NCI-H146 (cell line): ENCODE measurements at regions not wholly inside any gene's neighbourhood (a gene's known extent, or its start where the extent isn't known, plus 50 kb on each side); places are given as distances from the start of the nearest gene placed in this dataset.
"Not testable (repeated sequence)": the region's sequence is repeated elsewhere in the genome, so short reads cannot be mapped to it uniquely, and the experiment has no call there.

Source experiments
- DNase-seq: peaks from one replicate; lab custom pipeline; 2025; lab: John Stamatoyannopoulos, UW

GRCh38 chr6:99668036-99668705 lies 61.5 kb downstream of the PRDM13 start:
- no peak for DNase-seq

DNA sequence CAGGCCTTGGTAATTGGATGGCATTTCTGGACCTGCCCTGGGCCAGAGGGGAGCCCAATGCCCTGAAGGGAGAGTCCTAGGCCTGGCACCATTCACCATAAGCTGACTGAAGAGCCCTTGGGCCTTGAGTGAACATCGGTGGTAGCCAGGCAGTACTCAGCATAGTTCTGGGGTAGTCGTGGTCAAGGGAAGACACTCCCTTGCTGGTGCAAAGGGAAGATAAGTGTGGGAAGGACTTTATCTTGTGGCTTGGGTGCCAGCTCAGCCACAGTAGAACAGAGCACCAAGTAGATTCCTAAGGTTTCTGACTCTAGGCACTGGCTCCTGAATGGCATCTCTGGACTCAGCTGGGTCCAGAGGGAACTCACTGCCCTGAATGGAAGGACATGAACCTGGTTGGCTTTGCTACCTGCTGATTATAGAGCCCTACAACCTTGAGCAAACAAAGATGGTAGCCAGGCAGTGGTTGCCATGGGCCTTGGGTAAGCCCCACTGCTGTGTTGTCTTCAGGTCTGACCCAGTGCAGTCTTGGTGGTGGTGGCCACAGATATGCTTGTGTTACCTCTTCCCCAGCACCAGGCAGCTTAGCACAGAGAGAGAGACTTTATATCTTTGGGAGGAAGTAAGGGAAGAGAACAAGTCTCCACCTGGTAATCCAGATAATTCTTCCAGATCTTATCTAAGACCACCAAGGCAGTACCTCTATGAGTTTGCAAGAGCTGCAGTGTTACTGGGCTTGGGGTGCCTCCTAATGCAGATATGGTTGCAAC lies 83.5 kb downstream of the PRDM13 start:
- no peak for DNase-seq

GRCh38 chr6:99702287-99702686 lies 95.7 kb downstream of the PRDM13 start:
- not testable (repeated sequence) for DNase-seq

DNA sequence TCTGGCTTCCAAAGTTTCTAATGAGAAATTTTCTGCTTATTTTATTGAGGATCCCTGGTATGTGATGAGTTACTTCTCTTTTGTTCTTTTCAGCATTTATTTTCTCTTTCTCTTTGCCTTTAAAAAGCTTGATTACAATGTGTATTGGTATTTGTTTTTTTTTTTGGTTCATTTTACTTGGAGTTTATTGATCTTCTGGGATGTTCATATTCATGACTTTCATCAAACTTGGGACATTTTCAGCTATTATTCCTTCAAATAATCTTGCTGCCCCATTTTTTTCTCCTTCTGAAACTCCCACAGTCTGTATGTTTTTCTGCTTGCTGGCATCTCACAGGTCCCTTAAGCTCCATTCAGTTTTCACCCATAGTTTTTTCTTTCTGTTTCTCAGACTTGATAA lies 102.4 kb downstream of the PRDM13 start:
- DNase-seq: no peak

DNA sequence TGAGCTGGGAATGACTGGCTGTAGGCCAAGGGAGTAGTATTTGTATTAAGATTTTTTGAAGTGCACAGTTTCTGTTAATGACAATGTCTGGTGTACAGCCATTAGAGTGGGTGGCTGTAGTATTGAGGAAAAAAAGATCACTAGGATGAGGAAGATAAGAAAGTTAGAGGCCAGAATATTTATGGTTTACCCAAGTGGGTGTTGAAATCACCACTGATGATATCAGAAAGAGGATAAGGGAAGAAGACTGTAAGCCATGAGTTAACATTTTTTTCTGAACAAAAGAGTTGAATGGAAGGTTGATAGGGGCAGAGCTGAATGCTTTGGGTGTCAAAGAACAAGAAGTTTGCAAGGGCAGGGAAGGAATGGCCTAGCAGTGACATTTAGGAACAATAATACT lies 104.7 kb downstream of the PRDM13 start:
- DNase-seq: no peak

DNA sequence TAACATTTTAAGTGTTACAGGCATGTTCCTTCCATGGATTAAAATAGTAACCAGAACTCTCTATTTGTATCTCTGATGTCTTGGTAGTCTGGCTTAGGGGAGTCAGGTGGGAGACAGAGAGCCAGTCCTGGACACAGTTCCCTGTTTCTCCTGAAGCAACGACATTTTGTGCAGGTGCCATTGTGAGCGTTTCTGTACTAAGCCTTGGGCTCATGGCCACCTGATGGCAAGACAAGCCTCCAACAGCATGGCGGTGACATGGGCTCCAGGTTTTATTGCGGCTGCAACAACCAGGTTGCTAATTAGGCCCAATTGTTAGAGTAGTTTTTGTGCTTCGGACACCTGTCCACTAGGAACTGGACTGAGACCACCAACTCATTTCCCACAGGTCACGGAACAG lies 105.3 kb downstream of the PRDM13 start:
- DNase-seq: no peak

- no peak for DNase-seq
Measured at GRCh38 chr6:99712519-99712918, 105.9 kb downstream of the PRDM13 start.

DNA sequence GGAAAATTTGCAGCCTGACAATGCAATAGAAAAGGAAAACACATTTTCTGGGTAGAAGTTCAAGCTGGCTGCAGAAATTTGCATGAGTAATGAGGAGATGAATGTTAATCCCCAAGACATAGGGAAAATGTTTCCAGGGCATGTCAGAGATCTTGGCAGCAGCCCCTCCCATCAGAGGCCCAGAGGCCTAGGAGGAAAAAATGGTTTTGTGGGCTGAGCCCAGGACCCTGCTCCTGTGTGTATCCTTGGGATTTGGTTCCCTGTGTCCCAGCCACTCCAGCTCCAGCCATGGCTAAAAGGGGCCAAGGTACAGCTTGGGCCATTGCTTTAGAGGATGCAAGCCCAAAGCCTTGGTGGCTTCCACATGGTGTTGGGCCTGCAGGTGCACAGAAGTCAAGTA lies 115.4 kb downstream of the PRDM13 start:
- not testable (repeated sequence) for DNase-seq

DNA sequence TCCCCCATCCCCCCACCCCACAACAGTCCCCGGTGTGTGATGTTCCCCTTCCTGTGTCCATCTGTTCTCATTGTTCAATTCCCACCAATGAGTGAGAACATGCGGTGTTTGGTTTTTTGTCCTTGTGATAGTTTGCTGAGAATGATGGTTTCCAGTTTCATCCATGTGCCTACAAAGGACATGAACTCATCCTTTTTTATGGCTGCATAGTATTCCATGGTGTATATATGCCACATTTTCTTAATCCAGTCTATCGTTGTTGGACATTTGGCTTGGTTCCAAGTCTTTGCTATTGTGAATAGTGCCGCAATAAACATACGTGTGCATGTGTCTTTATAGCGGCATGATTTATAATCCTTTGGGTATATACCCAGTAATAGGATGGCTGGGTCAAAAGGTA lies 123.6 kb downstream of the PRDM13 start:
- not testable (repeated sequence) for DNase-seq

DNA sequence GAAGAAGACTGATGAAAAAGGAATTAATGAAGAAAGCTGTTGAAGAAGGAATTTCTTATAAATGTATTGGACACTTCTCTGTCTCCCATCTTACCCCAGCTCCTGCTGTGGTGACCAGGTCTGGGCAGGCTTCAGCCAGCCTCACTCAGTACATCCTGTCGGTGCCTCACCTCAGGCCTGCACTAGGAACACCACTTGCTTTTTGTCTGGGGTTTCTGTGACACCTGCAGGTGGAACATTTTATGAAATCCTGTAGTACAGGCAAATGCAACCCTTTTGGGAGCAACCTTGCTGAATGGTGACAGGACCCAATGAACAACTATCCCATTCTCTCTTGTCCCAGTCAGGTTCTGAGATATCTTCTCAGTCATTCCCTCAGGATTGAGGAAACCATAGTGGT lies 129.7 kb downstream of the PRDM13 start:
- DNase-seq: peak; percentile 1

DNA sequence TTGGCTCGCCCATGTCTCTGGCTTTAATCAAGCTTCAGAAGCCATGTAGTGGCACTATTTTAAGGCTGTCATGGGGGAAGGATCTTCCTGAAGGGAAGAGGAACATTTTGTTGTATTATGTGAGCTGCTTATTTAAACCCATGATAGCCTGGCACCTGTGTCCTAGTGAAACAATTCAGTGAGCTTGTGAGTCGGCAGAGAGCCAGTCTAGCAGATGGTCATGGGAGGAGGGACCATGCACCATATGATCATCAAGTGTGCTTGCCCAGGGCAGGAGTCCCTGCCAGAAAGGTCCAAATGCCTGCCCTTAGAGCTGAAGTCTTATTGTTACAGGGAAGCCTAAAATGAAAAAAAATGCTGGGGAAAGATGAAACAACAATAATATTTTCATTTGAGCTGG lies 132.9 kb downstream of the PRDM13 start:
- no peak for DNase-seq

GRCh38 chr6:99741092-99741491 lies 134.5 kb downstream of the PRDM13 start:
- DNase-seq: no peak

DNA sequence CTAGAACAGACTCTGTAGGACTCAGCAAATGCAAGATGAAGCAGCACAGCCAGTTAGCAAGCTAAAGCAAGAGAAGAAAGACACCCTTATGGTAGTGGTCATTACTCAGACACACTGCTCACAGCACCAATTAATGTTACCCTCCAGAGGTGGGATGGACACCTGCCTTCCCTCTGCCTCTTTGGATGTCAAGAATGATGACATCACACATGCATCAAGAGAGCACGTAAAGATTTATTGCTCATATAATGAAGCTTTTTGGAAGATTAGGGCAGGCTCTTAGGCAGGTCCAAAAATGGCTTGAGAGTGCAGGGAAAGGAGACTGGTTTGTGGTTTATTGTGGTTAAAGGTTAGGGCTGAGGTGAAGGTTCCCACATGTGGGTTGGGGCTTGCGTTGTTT lies 137.0 kb downstream of the PRDM13 start:
- no peak for DNase-seq

- DNase-seq: no peak
Measured at GRCh38 chr6:99745651-99746050, 139.0 kb downstream of the PRDM13 start.

DNA sequence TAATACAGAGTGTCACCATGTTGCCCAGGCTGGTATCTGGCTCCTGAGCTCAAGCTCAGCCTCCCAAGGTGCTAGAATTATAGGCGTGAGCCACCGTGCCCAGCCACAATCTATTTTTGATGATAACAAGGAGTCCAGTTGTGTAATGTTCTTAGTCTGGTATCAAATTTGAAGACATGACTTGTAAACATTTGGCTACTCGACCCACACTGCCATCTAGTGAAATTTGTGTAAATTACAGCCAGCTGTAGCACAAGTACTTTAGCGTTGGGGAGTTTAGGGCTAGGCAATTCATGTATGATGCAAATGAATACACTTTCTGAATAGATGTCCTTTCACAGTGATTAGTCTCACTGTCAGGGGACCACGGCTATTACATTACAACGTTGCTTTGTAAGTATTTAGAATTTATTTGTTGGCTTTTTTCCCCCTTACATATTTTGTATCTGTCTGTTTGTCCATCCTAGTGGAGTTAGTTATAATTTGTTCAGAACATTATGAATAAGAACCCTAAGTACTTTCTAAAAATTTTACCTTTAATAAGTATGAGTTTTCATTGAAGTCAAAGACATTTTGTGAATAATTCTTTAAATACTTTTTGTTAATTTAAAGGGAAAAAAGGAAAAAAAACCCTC lies 139.7 kb downstream of the PRDM13 start:
- DNase-seq: peak; percentile 55

DNA sequence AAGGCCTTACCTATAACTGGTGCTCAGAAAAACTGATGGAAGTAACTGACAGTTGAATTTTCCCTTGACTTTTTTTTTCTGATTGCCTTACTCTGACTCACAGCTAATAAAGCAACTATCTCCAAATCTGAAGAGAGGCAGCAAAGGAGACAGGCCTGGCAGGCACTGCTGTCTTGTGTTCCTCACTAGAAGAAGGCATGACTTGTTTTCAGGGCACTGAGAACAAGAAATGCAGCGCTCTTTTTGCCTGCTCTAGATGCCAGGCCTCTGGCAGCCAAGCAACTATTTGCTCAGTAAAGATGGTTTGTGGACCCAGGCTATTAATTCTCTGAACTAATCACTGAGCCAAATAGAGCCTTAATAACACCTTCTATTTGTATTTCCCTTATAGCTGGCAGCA lies 155.1 kb downstream of the PRDM13 start:
- peak; percentile 7 for DNase-seq

DNA sequence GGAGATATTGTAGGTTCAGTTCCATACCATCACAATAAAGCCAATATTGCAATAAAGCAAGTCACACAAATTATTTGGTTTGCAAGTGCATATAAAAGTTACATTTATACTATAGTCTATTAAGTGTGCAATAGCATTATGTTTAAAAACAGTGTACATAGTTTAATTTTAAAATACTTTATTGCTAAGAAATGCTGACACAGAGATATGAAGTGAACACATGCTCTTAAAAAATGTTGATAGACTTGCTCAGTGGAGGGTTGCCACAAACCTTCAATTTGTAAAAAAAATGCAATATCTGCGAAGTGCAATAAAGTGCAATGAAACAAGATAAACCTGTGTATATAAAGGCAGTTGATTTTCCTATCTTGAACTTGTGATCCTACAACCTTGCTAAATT lies 161.5 kb downstream of the PRDM13 start:
- no peak for DNase-seq

DNA sequence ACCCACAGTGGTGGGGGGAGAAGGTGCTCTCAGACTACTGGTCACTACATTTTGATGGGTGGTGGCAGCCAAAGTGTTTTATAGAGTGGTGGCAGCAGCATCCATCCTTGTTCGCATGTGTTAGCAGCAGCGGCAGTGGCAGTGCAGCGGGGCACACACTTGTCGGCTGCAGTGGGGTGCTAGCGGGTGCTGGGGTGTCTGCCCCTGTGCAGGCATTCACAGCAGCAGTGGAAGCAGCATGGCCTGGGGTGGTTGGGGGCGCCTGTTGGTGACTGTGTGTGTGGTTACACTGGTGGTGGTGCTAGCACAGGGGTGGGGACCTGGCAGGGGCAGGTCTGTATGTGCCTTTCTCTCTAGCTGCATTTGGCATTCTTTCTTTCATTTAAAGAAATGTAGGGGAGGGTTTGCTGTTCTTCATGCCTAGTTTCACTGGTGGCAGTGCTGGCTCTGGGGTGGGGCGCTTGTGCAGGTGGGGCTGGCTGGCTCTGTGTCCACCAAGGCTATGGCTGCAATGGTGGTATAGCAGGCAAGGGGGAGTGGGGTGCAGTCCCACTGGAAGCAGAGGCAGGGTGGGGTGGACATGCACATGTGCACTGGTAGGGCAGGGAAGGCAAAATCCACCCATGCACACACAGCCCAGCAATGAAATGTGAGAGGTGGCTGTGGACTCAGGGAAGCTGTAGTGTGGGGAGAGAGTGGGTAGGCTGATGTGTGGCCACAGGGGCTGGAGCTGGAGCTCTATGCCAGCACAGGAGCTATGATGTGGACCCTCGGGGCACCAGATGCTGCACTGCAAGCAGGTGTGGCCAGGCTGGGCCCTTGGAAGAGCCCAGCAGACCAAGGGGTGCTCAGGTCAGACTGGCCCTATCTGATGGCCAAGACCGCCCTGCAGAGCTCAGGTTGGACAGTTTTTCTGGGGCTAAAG lies 173.3 kb downstream of the PRDM13 start:
- no peak for DNase-seq

DNA sequence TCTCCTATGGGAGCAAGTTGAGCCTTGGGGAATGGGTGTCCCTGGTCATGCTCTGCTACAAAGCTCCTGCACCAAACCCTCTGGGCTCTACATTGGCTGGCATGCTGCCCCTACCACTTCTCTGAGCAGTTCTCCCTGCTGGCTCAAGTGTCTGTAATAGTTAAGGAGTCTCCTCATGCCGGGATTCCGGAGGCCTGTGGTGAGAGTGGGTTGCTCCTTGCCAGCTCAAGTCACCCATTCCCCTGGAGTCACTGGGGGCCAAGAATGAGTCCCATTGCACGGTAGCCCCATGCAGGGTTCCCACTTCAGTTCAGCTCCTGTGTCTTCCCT lies 173.9 kb downstream of the PRDM13 start:
- DNase-seq: no peak

DNA sequence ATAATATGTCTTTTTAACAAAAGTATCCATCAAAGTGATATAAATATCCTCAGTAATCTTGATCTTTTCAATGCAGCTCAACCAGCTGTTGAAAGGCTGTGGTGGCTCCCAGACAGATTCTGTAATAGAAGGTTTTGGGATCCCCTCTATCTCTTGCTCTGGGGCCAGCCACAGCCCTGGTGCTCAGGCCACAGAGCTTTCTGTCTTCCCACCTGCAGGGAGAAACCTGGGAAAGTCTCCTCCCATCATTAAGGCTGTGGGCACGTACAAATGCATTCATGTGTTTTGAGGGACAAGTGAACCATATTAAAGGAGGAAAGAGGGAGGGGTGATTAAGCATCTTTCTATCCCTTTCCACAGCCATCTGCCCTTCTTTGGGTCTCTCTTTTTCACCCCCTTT lies 183.1 kb downstream of the PRDM13 start:
- DNase-seq: no peak

- no peak for DNase-seq
Measured at GRCh38 chr6:99790679-99791078, 184.0 kb downstream of the PRDM13 start.

DNA sequence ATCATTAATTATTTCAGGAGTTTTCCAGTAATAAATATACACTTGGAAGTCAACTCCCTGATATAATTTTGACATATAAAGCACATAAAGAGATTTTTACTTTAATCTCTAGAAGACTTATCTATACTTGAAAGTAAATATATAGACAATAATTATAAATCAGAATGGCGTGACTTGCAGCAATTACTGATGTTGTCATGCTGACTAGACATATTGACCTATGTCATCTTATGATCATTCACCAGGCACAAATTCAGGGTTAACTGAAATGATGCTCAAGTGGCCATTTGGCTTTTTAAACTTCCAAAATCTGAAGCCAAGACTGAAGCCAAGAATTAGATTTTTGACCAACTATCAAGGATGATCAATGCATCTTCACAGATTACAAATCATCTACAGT lies 192.2 kb downstream of the MCHR2 start:
- no peak for DNase-seq
